ENCODE measurements at regions not wholly inside any gene's neighbourhood (a gene's known extent, or its start where the extent isn't known, plus 50 kb on each side); places are given as distances from the start of the nearest gene placed in this dataset.

GRCh38 chr18:8895987-8896619 is 190.7 kb downstream of the MTCL1 start:
- WGBS, 2 experiments = 42 to 49% methylated on average over 2 of the region's 2 CpGs
- no peak overlapping the region for H3K27ac ChIP-seq (ENCODE audit: insufficient read depth, low read depth, low read length, poor library complexity, severe bottlenecking)

GRCh38 chr18:8899000-8899399 is 193.6 kb downstream of the MTCL1 start:
- H3K27me3 ChIP-seq (ENCODE audit: control insufficient read depth, insufficient read depth, low read length, poor library complexity, severe bottlenecking) = no peaks in the 10 kb centered on the region
- WGBS, 2 experiments = 74 to 80% methylated on average over 3 of the region's 3 CpGs
- H3K9me3 ChIP-seq (ENCODE audit: control insufficient read depth, low read length) = no peaks in the 10 kb centered on the region
- H3K4me3 ChIP-seq (ENCODE audit: insufficient read depth, low read depth, low read length) = no peak overlapping the region
- no peaks in the 10 kb centered on the region for H3K36me3 ChIP-seq (ENCODE audit: control insufficient read depth, insufficient read depth, low read length)
- peaks cover 8% of the 10 kb centered on the region for H3K4me1 ChIP-seq (ENCODE audit: control insufficient read depth, insufficient read depth, low read length)
- H3K27ac ChIP-seq (ENCODE audit: insufficient read depth, low read depth, low read length, poor library complexity, severe bottlenecking) = no peak overlapping the region

More at GRCh38 chr18:8895987-8896619, 190.7 kb downstream of the MTCL1 start:
- Histone ChIP-seq H3K27me3 (ENCODE audit: control insufficient read depth, insufficient read depth, low read length, poor library complexity, severe bottlenecking) (no peaks in the 10 kb centered on the region), H3K4me1 (ENCODE audit: control insufficient read depth, insufficient read depth, low read length) (peaks cover 11% of the 10 kb centered on the region), H3K9me3 (ENCODE audit: control insufficient read depth, low read length) (no peaks in the 10 kb centered on the region), H3K36me3 (ENCODE audit: control insufficient read depth, insufficient read depth, low read length) (no peaks in the 10 kb centered on the region), H3K4me3 (ENCODE audit: insufficient read depth, low read depth, low read length) (no peak overlapping the region)

- peaks cover 8% of the 10 kb centered on the region for H3K4me1 ChIP-seq (ENCODE audit: control insufficient read depth, insufficient read depth, low read length)
- no peaks in the 10 kb centered on the region for H3K9me3 ChIP-seq (ENCODE audit: control insufficient read depth, low read length)
- no peaks in the 10 kb centered on the region for H3K36me3 ChIP-seq (ENCODE audit: control insufficient read depth, insufficient read depth, low read length)
- H3K27ac ChIP-seq (ENCODE audit: insufficient read depth, low read depth, low read length, poor library complexity, severe bottlenecking) = no peak overlapping the region
- 88 to 92% methylated on average over 2 of the region's 2 CpGs for WGBS, 2 experiments
- no peaks in the 10 kb centered on the region for H3K27me3 ChIP-seq (ENCODE audit: control insufficient read depth, insufficient read depth, low read length, poor library complexity, severe bottlenecking)
- H3K4me3 ChIP-seq (ENCODE audit: insufficient read depth, low read depth, low read length) = no peak overlapping the region
Observed at GRCh38 chr18:8900552-8900951, 195.2 kb downstream of the MTCL1 start.

GRCh38 chr18:8901019-8901418 is 195.7 kb downstream of the MTCL1 start:
- Histone ChIP-seq H3K4me1 (ENCODE audit: control insufficient read depth, insufficient read depth, low read length) (peaks cover 8% of the 10 kb centered on the region), H3K27me3 (ENCODE audit: control insufficient read depth, insufficient read depth, low read length, poor library complexity, severe bottlenecking) (no peaks in the 10 kb centered on the region), H3K4me3 (ENCODE audit: insufficient read depth, low read depth, low read length) (no peak overlapping the region), H3K27ac (ENCODE audit: insufficient read depth, low read depth, low read length, poor library complexity, severe bottlenecking) (no peak overlapping the region), H3K9me3 (ENCODE audit: control insufficient read depth, low read length) (no peaks in the 10 kb centered on the region), H3K36me3 (ENCODE audit: control insufficient read depth, insufficient read depth, low read length) (no peaks in the 10 kb centered on the region)
- 93 to 100% methylated on average over 2 of the region's 2 CpGs for WGBS, 2 experiments

GRCh38 chr18:8904316-8904715 is 198.2 kb upstream of the NDUFV2 start:
- no peaks in the 10 kb centered on the region for H3K27me3 ChIP-seq (ENCODE audit: control insufficient read depth, insufficient read depth, low read length, poor library complexity, severe bottlenecking)
- peaks cover 8% of the 10 kb centered on the region for H3K4me1 ChIP-seq (ENCODE audit: control insufficient read depth, insufficient read depth, low read length)
- H3K4me3 ChIP-seq (ENCODE audit: insufficient read depth, low read depth, low read length) = no peak overlapping the region
- no peaks in the 10 kb centered on the region for H3K36me3 ChIP-seq (ENCODE audit: control insufficient read depth, insufficient read depth, low read length)
- no peak overlapping the region for H3K27ac ChIP-seq (ENCODE audit: insufficient read depth, low read depth, low read length, poor library complexity, severe bottlenecking)
- no peaks in the 10 kb centered on the region for H3K9me3 ChIP-seq (ENCODE audit: control insufficient read depth, low read length)

GRCh38 chr18:8908792-8909510 is 193.5 kb upstream of the NDUFV2 start:
- Histone ChIP-seq H3K36me3 (ENCODE audit: control insufficient read depth, insufficient read depth, low read length) (no peaks in the 10 kb centered on the region), H3K4me1 (ENCODE audit: control insufficient read depth, insufficient read depth, low read length) (peaks cover 5% of the 10 kb centered on the region), H3K4me3 (ENCODE audit: insufficient read depth, low read depth, low read length) (no peak overlapping the region), H3K9me3 (ENCODE audit: control insufficient read depth, low read length) (no peaks in the 10 kb centered on the region), H3K27me3 (ENCODE audit: control insufficient read depth, insufficient read depth, low read length, poor library complexity, severe bottlenecking) (no peaks in the 10 kb centered on the region), H3K27ac (ENCODE audit: insufficient read depth, low read depth, low read length, poor library complexity, severe bottlenecking) (no peak overlapping the region)
- WGBS, 2 experiments = 98 to 100% methylated on average over 1 to 2 of the region's 2 CpGs

- Histone ChIP-seq H3K4me1 (ENCODE audit: control insufficient read depth, insufficient read depth, low read length) (peaks cover 5% of the 10 kb centered on the region), H3K27ac (ENCODE audit: insufficient read depth, low read depth, low read length, poor library complexity, severe bottlenecking) (no peak overlapping the region), H3K4me3 (ENCODE audit: insufficient read depth, low read depth, low read length) (no peak overlapping the region), H3K27me3 (ENCODE audit: control insufficient read depth, insufficient read depth, low read length, poor library complexity, severe bottlenecking) (no peaks in the 10 kb centered on the region), H3K9me3 (ENCODE audit: control insufficient read depth, low read length) (no peaks in the 10 kb centered on the region), H3K36me3 (ENCODE audit: control insufficient read depth, insufficient read depth, low read length) (no peaks in the 10 kb centered on the region)
- WGBS, 2 experiments = 96 to 97% methylated on average over 2 to 4 of the region's 4 CpGs
Observed at GRCh38 chr18:8910186-8910822, 192.2 kb upstream of the NDUFV2 start.

GRCh38 chr18:8910843-8911242 is 191.7 kb upstream of the NDUFV2 start:
- Histone ChIP-seq H3K36me3 (ENCODE audit: control insufficient read depth, insufficient read depth, low read length) (no peaks in the 10 kb centered on the region), H3K27me3 (ENCODE audit: control insufficient read depth, insufficient read depth, low read length, poor library complexity, severe bottlenecking) (no peaks in the 10 kb centered on the region), H3K27ac (ENCODE audit: insufficient read depth, low read depth, low read length, poor library complexity, severe bottlenecking) (no peak overlapping the region), H3K4me3 (ENCODE audit: insufficient read depth, low read depth, low read length) (no peak overlapping the region), H3K4me1 (ENCODE audit: control insufficient read depth, insufficient read depth, low read length) (peaks cover 5% of the 10 kb centered on the region), H3K9me3 (ENCODE audit: control insufficient read depth, low read length) (no peaks in the 10 kb centered on the region)
- WGBS, 2 experiments = 80 to 86% methylated on average over 1 of the region's 1 CpG

GRCh38 chr18:8911408-8912340 is 190.8 kb upstream of the NDUFV2 start:
- 91 to 97% methylated on average over 4 of the region's 5 CpGs for WGBS, 2 experiments
- H3K27ac ChIP-seq (ENCODE audit: insufficient read depth, low read depth, low read length, poor library complexity, severe bottlenecking) = no peak overlapping the region

More at GRCh38 chr18:8911408-8912340, 190.8 kb upstream of the NDUFV2 start:
- H3K9me3 ChIP-seq (ENCODE audit: control insufficient read depth, low read length) = no peaks in the 10 kb centered on the region
- peaks cover 5% of the 10 kb centered on the region for H3K4me1 ChIP-seq (ENCODE audit: control insufficient read depth, insufficient read depth, low read length)
- H3K4me3 ChIP-seq (ENCODE audit: insufficient read depth, low read depth, low read length) = no peak overlapping the region
- no peaks in the 10 kb centered on the region for H3K36me3 ChIP-seq (ENCODE audit: control insufficient read depth, insufficient read depth, low read length)
- no peaks in the 10 kb centered on the region for H3K27me3 ChIP-seq (ENCODE audit: control insufficient read depth, insufficient read depth, low read length, poor library complexity, severe bottlenecking)

Measured in ectodermal cell (in vitro differentiated cells).